Activated CD4-positive, alpha-beta T cell treated with anti-CD3 and anti-CD28 coated beads, Interleukin-2, amount 10 ng/mL, durations not matched to agents 7 days and 5 days (primary cell): ENCODE measurements at regions not wholly inside any gene's neighbourhood (a gene's known extent, or its start where the extent isn't known, plus 50 kb on each side); places are given as distances from the start of the nearest gene placed in this dataset.

Experiments used
- CTCF ChIA-PET: fragments of 350-600 bp; sonication (Branson Sonifier 250); formaldehyde crosslinking; loops from one replicate; lab custom pipeline; 2021; ENCODE audit warnings: antibody characterized with exemption; lab: Charles Lee
- POLR2A ChIA-PET: fragments of 350-600 bp; sonication (Branson Sonifier 250); formaldehyde crosslinking; loops from one replicate; lab custom pipeline; 2021; ENCODE audit warnings: antibody characterized with exemption; lab: Charles Lee
- DNase-seq: peaks from one replicate; pipeline ENCODE4 v3.0.0-alpha.2; 2020
- H3K27ac Mint-ChIP-seq: one replicate; pipeline ENCODE4 v1.8.0; 2021; ENCODE audit warnings: mild to moderate bottlenecking, moderate library complexity, mixed read lengths
- H3K27me3 Mint-ChIP-seq: one replicate; pipeline ENCODE4 v1.8.0; 2021; ENCODE audit warnings: mixed read lengths
- H3K36me3 Mint-ChIP-seq: one replicate; pipeline ENCODE4 v1.8.0; 2021; ENCODE audit warnings: low read depth, mixed read lengths
- H3K4me1 Mint-ChIP-seq: one replicate; pipeline ENCODE4 v1.8.0; 2021; ENCODE audit warnings: mixed read lengths
- H3K4me3 Mint-ChIP-seq: one replicate; pipeline ENCODE4 v1.8.0; 2021; ENCODE audit warnings: mild to moderate bottlenecking, moderate library complexity, mixed read lengths
- H3K9me3 Mint-ChIP-seq: one replicate; pipeline ENCODE4 v1.8.0; 2021; ENCODE audit warnings: mixed read lengths

DNA sequence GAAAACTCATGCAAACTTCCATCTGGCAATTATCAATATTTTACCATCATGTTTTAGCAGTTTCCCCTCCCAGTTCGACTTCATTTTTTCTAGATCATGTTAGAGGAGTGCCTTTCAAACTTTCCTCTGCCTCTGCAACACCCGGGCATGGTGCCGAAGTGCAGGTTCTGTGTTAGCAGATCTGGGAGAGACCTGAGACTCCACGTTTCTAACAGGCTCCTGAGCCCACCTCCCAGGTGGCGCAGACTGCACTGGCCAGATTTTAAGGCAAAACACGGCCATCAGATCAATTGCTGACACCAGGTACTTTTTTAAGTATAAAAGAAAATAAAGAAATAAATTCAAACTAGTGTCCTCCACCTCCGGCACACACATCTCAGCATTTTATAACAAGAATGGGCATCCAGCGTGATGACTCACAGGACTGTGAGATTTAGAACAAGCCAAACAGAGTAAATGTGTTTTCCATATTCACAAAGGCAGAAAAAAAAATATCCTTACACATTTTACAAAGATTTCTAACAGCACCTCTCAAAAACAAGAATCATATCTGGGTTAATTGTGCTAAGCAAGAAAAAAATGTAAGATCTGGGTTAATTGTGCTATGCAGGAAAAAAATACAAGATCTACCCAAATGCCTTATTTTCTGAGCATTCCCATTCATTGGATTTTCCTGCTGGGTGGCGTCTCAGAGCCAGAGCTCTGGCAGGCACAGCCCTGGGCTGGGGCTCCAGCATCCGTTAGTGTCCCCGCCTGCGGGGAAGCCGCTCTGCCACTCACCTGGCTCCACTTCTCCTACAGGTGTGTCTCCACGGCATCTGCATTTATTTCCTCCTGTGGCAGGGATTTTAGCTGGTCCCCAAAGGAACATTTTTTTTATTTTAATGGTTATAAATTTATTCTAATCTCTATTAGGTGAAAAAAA is 127.9 kb upstream of the SOX1 start:
- Mint-ChIP-seq H3K27ac (no peak overlapping the region), H3K27me3 (no peaks in the 10 kb centered on the region), H3K9me3 (no peaks in the 10 kb centered on the region), H3K4me3 (no peak overlapping the region), H3K36me3 (no peaks in the 10 kb centered on the region), H3K4me1 (no peaks in the 10 kb centered on the region)
- ChIA-PET POLR2A (no interaction called here), CTCF (no interaction called here)
- no peak for DNase-seq

GRCh38 chr13:111939666-111940278 is 127.2 kb upstream of the SOX1 start:
- ChIA-PET POLR2A (no interaction called here), CTCF (no interaction called here)
- Mint-ChIP-seq H3K36me3 (no peaks in the 10 kb centered on the region), H3K4me1 (no peaks in the 10 kb centered on the region), H3K27me3 (no peaks in the 10 kb centered on the region), H3K27ac (no peak overlapping the region), H3K4me3 (no peak overlapping the region), H3K9me3 (no peaks in the 10 kb centered on the region)
- DNase-seq: no peak

- ChIA-PET POLR2A (no interaction called here), CTCF (no interaction called here)
- DNase-seq: no peak
These were observed 126.1 kb upstream of the SOX1 start for GRCh38 chr13:111940892-111941291.

DNA sequence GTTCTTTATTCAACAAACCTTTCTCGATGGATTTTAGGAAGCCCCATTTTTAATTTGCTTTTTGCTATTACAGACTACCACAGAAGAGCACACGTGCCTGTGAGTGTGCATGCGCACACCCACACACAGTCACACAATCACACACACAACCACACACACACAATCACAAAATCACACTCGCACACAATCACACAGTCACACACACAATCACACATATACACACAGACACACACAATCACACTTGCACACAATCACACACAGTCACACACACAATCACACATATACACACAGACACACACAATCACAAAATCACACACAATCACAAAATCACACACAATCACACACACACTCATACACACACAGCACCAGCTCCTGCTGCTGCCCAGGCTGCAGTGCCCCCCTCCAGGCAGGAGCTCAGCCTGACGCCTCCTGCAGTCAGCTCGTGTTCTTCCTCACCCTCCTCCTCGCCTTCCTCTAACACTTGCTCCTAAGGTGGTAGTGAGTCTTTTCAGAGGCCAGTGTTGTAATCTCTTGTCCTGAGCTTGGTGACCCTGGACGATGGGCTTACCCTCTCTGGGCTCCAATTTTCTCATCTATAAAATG is 125.0 kb upstream of the SOX1 start:
- no peaks in the 10 kb centered on the region for H3K4me1 Mint-ChIP-seq
- H3K9me3 Mint-ChIP-seq: no peaks in the 10 kb centered on the region
- no peak overlapping the region for H3K27ac Mint-ChIP-seq
- ChIA-PET CTCF (no interaction called here), POLR2A (no interaction called here)
- no peak overlapping the region for H3K4me3 Mint-ChIP-seq
- DNase-seq: no peak
- H3K36me3 Mint-ChIP-seq: no peaks in the 10 kb centered on the region
- no peaks in the 10 kb centered on the region for H3K27me3 Mint-ChIP-seq

More at GRCh38 chr13:111940892-111941291, 126.1 kb upstream of the SOX1 start:
- H3K36me3 Mint-ChIP-seq: no peaks in the 10 kb centered on the region
- no peak overlapping the region for H3K4me3 Mint-ChIP-seq
- no peak overlapping the region for H3K27ac Mint-ChIP-seq
- no peaks in the 10 kb centered on the region for H3K9me3 Mint-ChIP-seq
- H3K4me1 Mint-ChIP-seq: no peaks in the 10 kb centered on the region
- H3K27me3 Mint-ChIP-seq: no peaks in the 10 kb centered on the region

DNA sequence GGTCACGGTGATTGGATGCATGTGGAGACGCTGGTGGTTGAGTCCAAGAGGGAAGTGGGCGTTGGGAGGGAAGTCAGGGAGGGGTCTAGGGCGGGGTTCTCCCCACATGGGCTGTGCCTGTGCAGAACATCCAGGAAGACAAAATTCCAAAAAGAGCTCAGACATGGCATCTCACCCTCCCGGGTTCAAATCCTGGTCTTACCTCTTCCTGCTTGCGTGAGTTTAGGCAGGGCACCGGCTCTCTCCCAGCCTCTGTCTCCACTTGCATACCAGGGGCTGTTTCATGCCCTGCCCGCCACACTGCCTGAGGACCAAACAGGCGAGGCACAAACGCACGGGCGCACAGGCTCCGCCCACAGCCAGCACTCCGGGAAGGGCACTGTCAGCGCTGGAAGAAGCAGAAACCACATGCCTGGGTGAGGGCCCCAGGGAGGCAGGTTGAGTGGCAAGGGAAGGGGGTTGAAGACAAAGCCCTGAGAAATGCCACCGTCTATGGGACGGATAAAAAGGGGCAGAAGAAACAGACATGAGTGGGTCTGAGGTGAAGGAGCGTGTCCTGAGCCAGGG is 123.6 kb upstream of the SOX1 start:
- H3K9me3 Mint-ChIP-seq: no peaks in the 10 kb centered on the region
- ChIA-PET POLR2A (no interaction called here), CTCF (no interaction called here)
- H3K4me3 Mint-ChIP-seq: no peak overlapping the region
- no peaks in the 10 kb centered on the region for H3K4me1 Mint-ChIP-seq
- no peaks in the 10 kb centered on the region for H3K27me3 Mint-ChIP-seq
- no peak overlapping the region for H3K27ac Mint-ChIP-seq
- H3K36me3 Mint-ChIP-seq: no peaks in the 10 kb centered on the region
- no peak for DNase-seq

- no peak overlapping the region for H3K4me3 Mint-ChIP-seq
- H3K27ac Mint-ChIP-seq: no peak overlapping the region
- no peaks in the 10 kb centered on the region for H3K27me3 Mint-ChIP-seq
- no peaks in the 10 kb centered on the region for H3K9me3 Mint-ChIP-seq
- no peaks in the 10 kb centered on the region for H3K36me3 Mint-ChIP-seq
- no peak for DNase-seq
- no peaks in the 10 kb centered on the region for H3K4me1 Mint-ChIP-seq
- ChIA-PET POLR2A (no interaction called here), CTCF (no interaction called here)
These were observed 122.8 kb upstream of the SOX1 start for GRCh38 chr13:111944171-111944583.

GRCh38 chr13:111945086-111945485 is 121.9 kb upstream of the SOX1 start:
- Mint-ChIP-seq H3K27ac (no peak overlapping the region), H3K4me3 (no peak overlapping the region), H3K27me3 (no peaks in the 10 kb centered on the region), H3K9me3 (no peaks in the 10 kb centered on the region), H3K36me3 (no peaks in the 10 kb centered on the region), H3K4me1 (no peaks in the 10 kb centered on the region)
- CTCF ChIA-PET: interaction anchor here (0.6 to 0.8 kb wide), 3 partner anchors 25 to 1727 kb away, joined by 3 read pairs; no protein-coding TSS in a partner anchor
- no peak for DNase-seq
- POLR2A ChIA-PET: no interaction called here

- Mint-ChIP-seq H3K27me3 (no peaks in the 10 kb centered on the region), H3K9me3 (peaks cover 3% of the 10 kb centered on the region), H3K4me3 (no peak overlapping the region), H3K27ac (no peak overlapping the region), H3K36me3 (no peaks in the 10 kb centered on the region), H3K4me1 (no peaks in the 10 kb centered on the region)
- no peak for DNase-seq
- ChIA-PET CTCF (no interaction called here), POLR2A (no interaction called here)
These were observed 120.7 kb upstream of the SOX1 start for GRCh38 chr13:111946214-111946613.

DNA sequence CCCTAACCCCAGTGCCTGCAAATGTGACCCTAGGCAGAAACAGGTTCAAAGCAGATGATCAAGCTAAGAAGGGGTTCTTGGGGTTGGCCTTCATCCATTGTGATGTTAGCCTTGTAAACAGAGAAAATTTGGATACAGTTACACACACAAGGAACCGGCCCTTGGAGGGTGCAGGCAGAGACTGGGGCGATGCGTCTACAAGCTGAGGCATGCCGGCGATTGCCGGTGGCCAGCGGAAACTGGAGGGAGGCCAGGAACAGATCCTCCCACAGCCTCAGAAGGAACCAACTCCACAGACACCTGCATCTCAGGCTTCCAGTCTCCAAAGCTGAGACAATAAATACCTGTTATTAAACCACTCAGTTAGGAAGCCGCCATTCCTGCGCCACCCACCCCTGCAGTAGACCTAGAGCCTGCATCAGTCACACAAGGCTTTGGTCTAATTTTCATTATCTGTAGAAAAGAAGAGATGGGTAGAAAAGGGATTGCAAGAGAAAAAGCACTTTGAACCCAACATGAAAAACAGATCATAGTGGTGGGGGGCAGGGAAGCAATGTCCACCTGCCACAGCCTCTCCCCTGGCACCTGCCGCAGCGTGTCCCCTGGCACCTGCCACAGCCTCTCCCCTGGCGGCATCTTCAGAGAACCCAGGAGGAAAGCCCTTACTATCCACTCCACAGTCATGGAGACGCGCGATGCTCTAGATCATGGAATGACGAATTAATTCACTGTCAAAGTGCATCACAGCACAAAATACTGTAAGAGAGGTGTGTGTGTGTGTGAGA is 119.7 kb upstream of the SOX1 start:
- no peaks in the 10 kb centered on the region for H3K4me1 Mint-ChIP-seq
- CTCF ChIA-PET: no interaction called here
- DNase-seq: no peak
- H3K27me3 Mint-ChIP-seq: no peaks in the 10 kb centered on the region
- POLR2A ChIA-PET: no interaction called here
- H3K4me3 Mint-ChIP-seq: no peak overlapping the region
- no peaks in the 10 kb centered on the region for H3K36me3 Mint-ChIP-seq
- H3K9me3 Mint-ChIP-seq: peaks cover 3% of the 10 kb centered on the region
- no peak overlapping the region for H3K27ac Mint-ChIP-seq

- H3K4me3 Mint-ChIP-seq: no peak overlapping the region
- no peak for DNase-seq
- no peak overlapping the region for H3K27ac Mint-ChIP-seq
- H3K9me3 Mint-ChIP-seq: peaks cover 3% of the 10 kb centered on the region
- H3K36me3 Mint-ChIP-seq: no peaks in the 10 kb centered on the region
- H3K4me1 Mint-ChIP-seq: no peaks in the 10 kb centered on the region
- ChIA-PET CTCF (no interaction called here), POLR2A (no interaction called here)
- H3K27me3 Mint-ChIP-seq: no peaks in the 10 kb centered on the region
These were observed 119.1 kb upstream of the SOX1 start for GRCh38 chr13:111947876-111948275.

DNA sequence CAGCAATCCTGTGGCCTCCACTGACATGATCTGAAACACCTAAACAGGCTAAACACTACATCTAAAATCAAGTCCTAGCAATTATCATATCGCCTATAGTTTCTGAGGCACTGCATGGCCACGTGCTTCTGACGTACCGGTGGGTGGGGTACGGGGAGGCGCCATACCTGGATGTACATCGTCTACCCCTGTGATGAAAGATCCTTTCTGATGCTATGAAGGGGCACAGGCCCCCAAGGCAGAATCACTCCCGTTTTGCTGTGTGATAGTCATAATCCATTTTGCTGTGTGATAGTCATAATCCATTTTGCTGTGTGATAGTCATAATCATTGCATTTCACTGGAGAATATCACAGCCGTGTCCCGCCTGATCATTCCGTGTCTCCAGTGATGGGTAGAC is 118.7 kb upstream of the SOX1 start:
- no peaks in the 10 kb centered on the region for H3K27me3 Mint-ChIP-seq
- H3K9me3 Mint-ChIP-seq: peaks cover 3% of the 10 kb centered on the region
- no peaks in the 10 kb centered on the region for H3K36me3 Mint-ChIP-seq
- DNase-seq: no peak
- H3K27ac Mint-ChIP-seq: no peak overlapping the region
- H3K4me1 Mint-ChIP-seq: no peaks in the 10 kb centered on the region
- no peak overlapping the region for H3K4me3 Mint-ChIP-seq
- ChIA-PET POLR2A (no interaction called here), CTCF (no interaction called here)

DNA sequence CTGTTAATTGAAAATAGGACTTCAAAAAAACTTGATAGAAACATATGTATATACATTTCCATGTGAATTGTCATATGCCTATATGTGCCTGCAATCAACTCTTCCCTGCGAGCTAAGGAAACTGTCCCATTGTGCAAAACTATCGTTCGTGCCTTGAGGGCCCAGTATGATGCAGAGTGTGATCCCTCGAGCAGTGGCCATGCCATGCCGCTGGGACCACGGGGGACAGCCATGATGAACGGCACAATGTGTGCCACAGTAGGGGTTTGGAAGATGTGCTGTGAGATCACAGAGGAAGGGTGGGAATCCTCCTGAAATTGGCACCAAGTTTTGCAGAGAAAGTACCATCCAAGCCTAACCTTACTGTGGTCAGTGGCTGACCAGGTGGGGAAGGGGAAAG is 118.1 kb upstream of the SOX1 start:
- peaks cover 3% of the 10 kb centered on the region for H3K9me3 Mint-ChIP-seq
- H3K27ac Mint-ChIP-seq: no peak overlapping the region
- POLR2A ChIA-PET: no interaction called here
- CTCF ChIA-PET: no interaction called here
- no peak for DNase-seq
- H3K27me3 Mint-ChIP-seq: no peaks in the 10 kb centered on the region
- no peak overlapping the region for H3K4me3 Mint-ChIP-seq
- H3K4me1 Mint-ChIP-seq: no peaks in the 10 kb centered on the region
- no peaks in the 10 kb centered on the region for H3K36me3 Mint-ChIP-seq
